Gastrocnemius medialis (tissue), 4 donors: ENCODE measurements at regions not wholly inside any gene's neighbourhood (a gene's known extent, or its start where the extent isn't known, plus 50 kb on each side); places are given as distances from the start of the nearest gene placed in this dataset.

ENCODE experiments used
- ATAC-seq, 2 donors: fragments of 150-250 bp; one replicate each; pipeline ENCODE4 v1.9.1; 2016
- DNase-seq, 2 donors: peaks; one replicate each; pipeline ENCODE4 v3.0.0-alpha.2; 2019
- H3K27ac ChIP-seq, 4 donors: fragments of 200-600 bp; sonication (generic); 1 replicate in 1 of 4; 2 replicates in 3 of 4; pipeline ENCODE4 v1.5.1; 2016 to 2018; ENCODE audit warnings: mild to moderate bottlenecking in 2 of 4, moderate library complexity in 1 of 4
- H3K27me3 ChIP-seq, 3 donors: fragments of 200-600 bp; sonication (generic) in 2 of 3; 1 replicate in 1 of 3; 2 replicates in 2 of 3; pipeline versions ENCODE4 v1.5.1 to v1.6.0; 2016 to 2019; ENCODE audit warnings: mild to moderate bottlenecking in 1 of 3, moderate library complexity in 1 of 3
- H3K36me3 ChIP-seq, 2 donors: fragments of 200-600 bp; sonication (generic) in 1 of 2; one replicate each; pipeline ENCODE4 v1.5.1; 2017 to 2018
- H3K4me1 ChIP-seq, 2 donors: fragments of 200-600 bp; sonication (generic) in 1 of 2; one replicate each; pipeline ENCODE4 v1.5.1; 2016 to 2017; ENCODE audit warnings: mild to moderate bottlenecking in 2 of 2
- H3K4me3 ChIP-seq, 4 donors: fragments of 200-600 bp; sonication (generic) in 3 of 4; 1 replicate in 1 of 4; 2 replicates in 3 of 4; pipeline ENCODE4 v1.5.1; 2016 to 2019; ENCODE audit warnings: mild to moderate bottlenecking in 2 of 4
- H3K9me3 ChIP-seq, 3 donors: fragments of 200-600 bp; sonication (generic) in 2 of 3; 1 replicate in 1 of 3; 2 replicates in 2 of 3; pipeline ENCODE4 v1.5.1; 2016 to 2019
- POLR2A ChIP-seq, 2 donors: fragments of 450-650 bp; IDR thresholded peaks; one replicate each; pipeline ENCODE4 v1.6.1; 2017; ENCODE audit warnings: antibody characterized with exemption in 2 of 2, mild to moderate bottlenecking in 2 of 2, moderate library complexity in 2 of 2
- in situ Hi-C, 4 donors: fragments of 200-750 bp; cut with MboI; loops; one replicate each; pipeline versions ENCODE4 v1.15.0 to v1.8.0; 2017; ENCODE audit warnings: low sequenced_read_pairs in 4 of 4
- intact Hi-C: fragments of 100-400 bp; cut with DNase I; formaldehyde crosslinking; loops from one replicate; pipeline ENCODE4 v1.15.1; 2023; ENCODE audit warnings: low total_unique reads
- TF ChIP-seq, protein P1 (sequence below), 5 experiments: fragments of 450-650 bp in 3 of 5; fragments of 200-600 bp in 2 of 5; sonication (generic) in 2 of 5; IDR thresholded peaks in 4 of 5; conservative IDR thresholded peaks in 1 of 5; 1 replicate in 4 of 5; 2 replicates in 1 of 5; pipeline ENCODE4 v1.5.1; 2016 to 2019; ENCODE audit warnings: antibody characterized with exemption in 5 of 5, mild to moderate bottlenecking in 3 of 5, moderate library complexity in 3 of 5

DNA sequence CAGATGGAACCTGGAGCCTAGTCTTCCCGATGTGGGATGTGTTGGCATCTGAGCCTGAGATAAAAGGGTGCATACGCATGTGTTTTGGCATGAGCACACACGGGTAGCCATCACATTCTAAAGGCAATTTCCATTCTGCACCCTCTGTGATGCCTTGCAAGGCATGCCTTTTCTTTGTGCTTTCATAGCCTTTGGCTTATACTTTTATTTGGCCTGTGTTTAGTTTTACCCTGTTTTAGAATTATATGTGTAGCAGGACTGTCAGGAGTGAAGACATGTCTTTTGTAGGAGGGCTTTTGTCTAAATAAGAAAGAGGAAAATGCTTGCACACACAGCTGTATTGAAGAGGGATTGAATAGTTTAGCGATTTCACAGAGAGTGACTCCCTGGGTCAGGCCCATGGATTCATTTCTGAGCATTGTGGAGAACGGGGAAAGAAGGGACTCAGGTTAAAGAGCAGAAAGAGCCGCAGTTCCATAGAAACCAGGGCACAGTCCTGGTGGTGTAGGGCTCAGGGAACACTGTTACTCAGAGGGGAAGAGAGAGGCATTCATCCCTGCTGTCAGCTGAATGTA is 530.2 kb downstream of the DHX35 start:
- DNase-seq, result no peak
- Histone ChIP-seq H3K4me3 (no peak overlapping the region), H3K9me3 (no peaks in the 10 kb centered on the region), H3K27me3 (no peaks in the 10 kb centered on the region), H3K36me3 (no peaks in the 10 kb centered on the region), H3K4me1 (no peaks in the 10 kb centered on the region), H3K27ac (no peak overlapping the region)
- TF ChIP-seq, protein P1, sequence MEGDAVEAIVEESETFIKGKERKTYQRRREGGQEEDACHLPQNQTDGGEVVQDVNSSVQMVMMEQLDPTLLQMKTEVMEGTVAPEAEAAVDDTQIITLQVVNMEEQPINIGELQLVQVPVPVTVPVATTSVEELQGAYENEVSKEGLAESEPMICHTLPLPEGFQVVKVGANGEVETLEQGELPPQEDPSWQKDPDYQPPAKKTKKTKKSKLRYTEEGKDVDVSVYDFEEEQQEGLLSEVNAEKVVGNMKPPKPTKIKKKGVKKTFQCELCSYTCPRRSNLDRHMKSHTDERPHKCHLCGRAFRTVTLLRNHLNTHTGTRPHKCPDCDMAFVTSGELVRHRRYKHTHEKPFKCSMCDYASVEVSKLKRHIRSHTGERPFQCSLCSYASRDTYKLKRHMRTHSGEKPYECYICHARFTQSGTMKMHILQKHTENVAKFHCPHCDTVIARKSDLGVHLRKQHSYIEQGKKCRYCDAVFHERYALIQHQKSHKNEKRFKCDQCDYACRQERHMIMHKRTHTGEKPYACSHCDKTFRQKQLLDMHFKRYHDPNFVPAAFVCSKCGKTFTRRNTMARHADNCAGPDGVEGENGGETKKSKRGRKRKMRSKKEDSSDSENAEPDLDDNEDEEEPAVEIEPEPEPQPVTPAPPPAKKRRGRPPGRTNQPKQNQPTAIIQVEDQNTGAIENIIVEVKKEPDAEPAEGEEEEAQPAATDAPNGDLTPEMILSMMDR (IDR thresholded peaks at IDR 0.05 in 4 of 5, conservative IDR thresholded peaks at IDR 0.05 in 1 of 5), result no peak
- TF ChIP-seq POLR2A (IDR thresholded peaks at IDR 0.05), result no peak
- in situ Hi-C loops, result no loop called here
- ATAC-seq, result no peak
- intact Hi-C loops, result no loop called here

DNA sequence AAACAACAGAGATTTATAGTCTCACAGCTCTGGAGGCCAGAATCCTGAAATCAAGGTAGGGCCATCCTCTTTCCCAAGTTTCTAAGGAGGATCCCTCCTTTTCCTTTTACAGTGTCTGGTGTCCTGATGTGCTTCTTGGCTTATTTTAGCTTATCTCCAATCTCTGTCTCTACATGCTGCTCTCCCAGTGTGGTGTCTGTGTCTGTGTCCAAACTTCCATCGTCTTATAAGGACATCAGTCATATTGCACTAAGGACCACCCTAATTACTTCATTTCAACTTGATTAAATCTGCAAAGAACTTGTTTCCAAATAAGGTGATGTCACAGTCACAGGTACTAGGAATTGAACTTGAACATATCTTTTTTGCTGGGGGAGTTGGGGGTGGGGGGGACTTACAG is 529.6 kb downstream of the DHX35 start:
- Histone ChIP-seq H3K9me3 (no peaks in the 10 kb centered on the region), H3K4me1 (no peaks in the 10 kb centered on the region), H3K27ac (no peak overlapping the region), H3K36me3 (no peaks in the 10 kb centered on the region), H3K27me3 (no peaks in the 10 kb centered on the region), H3K4me3 (no peak overlapping the region)
- in situ Hi-C loops (no loop called here), intact Hi-C loops (no loop called here)
- DNase-seq, result no peak
- ATAC-seq, result no peak
- no peak for TF ChIP-seq POLR2A (IDR thresholded peaks at IDR 0.05)
- TF ChIP-seq, protein P1 (IDR thresholded peaks at IDR 0.05 in 4 of 5, conservative IDR thresholded peaks at IDR 0.05 in 1 of 5), result no peak

DNA sequence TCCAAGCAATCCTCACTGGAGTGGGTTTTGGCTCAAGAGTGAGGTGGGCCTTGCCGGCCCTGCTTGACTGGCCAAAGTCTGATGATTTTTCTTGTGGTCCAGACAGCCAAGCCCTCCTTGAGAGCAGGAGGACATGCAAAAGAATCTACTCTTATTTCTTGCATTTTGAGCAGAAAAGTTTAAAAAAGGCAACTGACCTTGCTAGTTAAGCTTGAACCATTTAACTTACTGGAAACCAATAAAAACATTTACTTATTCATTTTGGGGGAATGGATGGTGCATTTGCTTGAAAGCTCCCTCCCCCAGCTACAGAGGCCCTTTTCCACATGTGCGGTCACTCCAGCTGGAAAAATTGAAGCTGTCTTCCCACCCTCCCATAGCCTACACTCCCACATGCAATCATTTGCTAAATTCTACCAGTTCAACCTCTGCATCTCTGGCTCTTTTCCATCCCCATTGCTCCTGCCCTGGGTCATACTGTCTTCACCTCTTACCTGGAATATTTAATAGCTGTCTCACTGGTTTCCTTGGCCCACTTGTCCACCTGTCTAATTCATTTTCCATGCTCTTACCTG is 527.9 kb downstream of the DHX35 start:
- ATAC-seq (no peak), DNase-seq (no peak)
- H3K27ac ChIP-seq, result no peak overlapping the region
- in situ Hi-C loops (no loop called here), intact Hi-C loops (no loop called here)
- H3K27me3 ChIP-seq, result no peaks in the 10 kb centered on the region
- no peak for TF ChIP-seq POLR2A (IDR thresholded peaks at IDR 0.05)
- TF ChIP-seq, protein P1 (IDR thresholded peaks at IDR 0.05 in 4 of 5, conservative IDR thresholded peaks at IDR 0.05 in 1 of 5), result no peak
- H3K36me3 ChIP-seq, result no peaks in the 10 kb centered on the region
- no peaks in the 10 kb centered on the region for H3K4me1 ChIP-seq
- H3K9me3 ChIP-seq, result no peaks in the 10 kb centered on the region
- H3K4me3 ChIP-seq, result no peak overlapping the region

DNA sequence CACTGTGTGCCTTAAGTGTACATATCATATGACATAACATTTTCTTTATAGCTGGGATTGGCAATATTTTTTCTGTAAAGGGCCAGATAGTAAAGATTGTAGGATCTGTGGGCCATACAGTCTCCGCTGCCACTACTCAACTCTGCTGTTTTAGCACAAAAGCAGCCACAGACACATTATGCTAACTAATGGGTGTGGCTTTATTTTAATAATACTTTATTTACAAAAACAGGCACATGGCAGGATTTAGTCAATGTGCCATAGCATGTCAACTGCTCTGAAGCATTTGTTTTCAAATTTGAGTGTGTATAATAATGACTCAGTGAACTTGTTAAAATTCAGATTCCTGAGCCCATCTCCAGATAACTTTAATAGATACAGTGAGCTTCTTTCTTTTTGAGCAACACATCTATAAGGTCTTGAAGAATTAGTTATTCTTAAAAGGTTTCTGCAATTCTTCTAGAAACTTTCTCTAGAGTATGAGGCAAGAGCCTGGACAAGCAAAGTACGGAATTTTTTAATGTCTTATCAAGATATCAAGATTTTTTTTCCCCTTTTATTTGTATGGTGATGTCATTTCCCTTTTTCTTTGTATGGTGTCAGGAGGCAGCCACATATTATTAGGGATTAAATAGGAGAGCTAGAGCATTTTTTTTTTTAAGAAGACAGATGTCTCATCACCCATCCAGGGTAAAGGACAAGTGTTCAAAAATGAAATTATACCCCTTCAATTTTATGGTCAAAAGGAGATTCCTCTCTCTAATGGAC is 518.3 kb downstream of the DHX35 start:
- Histone ChIP-seq H3K27ac (no peak overlapping the region), H3K4me3 (no peak overlapping the region), H3K9me3 (no peaks in the 10 kb centered on the region), H3K27me3 (no peaks in the 10 kb centered on the region), H3K36me3 (no peaks in the 10 kb centered on the region), H3K4me1 (no peaks in the 10 kb centered on the region)
- in situ Hi-C loops, result no loop called here
- no peak for DNase-seq
- TF ChIP-seq, protein P1 (IDR thresholded peaks at IDR 0.05 in 4 of 5, conservative IDR thresholded peaks at IDR 0.05 in 1 of 5), result no peak
- intact Hi-C loops, result no loop called here
- no peak for ATAC-seq
